GM18505 (cell line): ENCODE measurements at regions not wholly inside any gene's neighbourhood (a gene's known extent, or its start where the extent isn't known, plus 50 kb on each side); places are given as distances from the start of the nearest gene placed in this dataset.

Experiments used
- ATAC-seq: cut with Tn5 transposase; IDR thresholded peaks from one replicate; pipeline ENCODE4 v1.9.1; 2021; ENCODE audit not compliant: unreplicated experiment
- POLR2A ChIP-seq: IDR thresholded peaks from 4 replicates; pipeline ENCODE4 v1.6.1; 2011; ENCODE audit warnings: borderline replicate concordance; ENCODE audit not compliant: insufficient read depth, insufficient read length; ENCODE audit errors: extremely low read depth

DNA sequence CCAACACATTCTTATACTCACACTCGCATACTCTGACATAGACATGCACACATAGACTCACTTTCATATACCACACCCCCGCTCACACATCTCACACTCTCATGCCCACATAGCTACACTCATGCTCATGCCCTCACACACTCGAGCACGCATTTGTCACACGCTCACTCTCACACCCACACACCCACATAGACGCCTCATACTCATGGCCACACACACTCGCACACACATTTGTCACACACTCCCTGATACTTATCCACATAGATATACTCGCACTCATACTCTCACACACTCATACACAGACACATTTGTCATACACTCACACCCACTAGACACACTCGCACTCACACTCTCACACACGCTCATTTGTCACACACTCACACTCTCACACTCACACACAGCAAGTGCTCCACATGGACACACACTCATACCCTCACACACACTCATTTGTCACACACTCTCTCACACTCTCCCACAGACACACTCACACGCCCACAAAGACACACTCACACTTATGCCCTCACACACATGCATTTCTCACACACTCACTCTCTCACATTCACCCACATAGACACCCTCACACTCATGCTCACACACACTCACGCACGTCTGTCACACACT, 50.9 kb downstream of the TNP1 start:
- no peak for ATAC-seq
- TF ChIP-seq POLR2A: no peak

DNA sequence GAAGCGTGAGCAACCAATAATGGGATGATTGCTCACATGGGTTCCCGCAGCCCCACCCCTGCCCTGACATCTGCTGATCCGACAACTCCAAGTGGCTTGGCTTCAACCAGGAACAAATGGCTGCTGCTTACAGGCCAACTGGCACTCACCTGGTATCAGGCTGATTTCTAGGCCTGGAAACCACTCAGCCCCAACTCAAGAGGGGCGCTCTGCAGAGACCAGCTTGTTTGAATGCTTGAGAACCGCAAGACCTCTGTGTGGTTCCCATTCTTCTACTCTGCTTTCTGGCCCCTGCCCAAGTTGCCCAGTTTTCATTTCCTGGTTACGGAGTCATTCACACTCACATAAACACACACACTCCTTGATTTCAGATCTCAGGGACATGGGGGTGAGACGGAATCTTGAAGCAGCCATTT, 52.0 kb downstream of the TNP1 start:
- ATAC-seq: no peak
- TF ChIP-seq POLR2A: no peak

DNA sequence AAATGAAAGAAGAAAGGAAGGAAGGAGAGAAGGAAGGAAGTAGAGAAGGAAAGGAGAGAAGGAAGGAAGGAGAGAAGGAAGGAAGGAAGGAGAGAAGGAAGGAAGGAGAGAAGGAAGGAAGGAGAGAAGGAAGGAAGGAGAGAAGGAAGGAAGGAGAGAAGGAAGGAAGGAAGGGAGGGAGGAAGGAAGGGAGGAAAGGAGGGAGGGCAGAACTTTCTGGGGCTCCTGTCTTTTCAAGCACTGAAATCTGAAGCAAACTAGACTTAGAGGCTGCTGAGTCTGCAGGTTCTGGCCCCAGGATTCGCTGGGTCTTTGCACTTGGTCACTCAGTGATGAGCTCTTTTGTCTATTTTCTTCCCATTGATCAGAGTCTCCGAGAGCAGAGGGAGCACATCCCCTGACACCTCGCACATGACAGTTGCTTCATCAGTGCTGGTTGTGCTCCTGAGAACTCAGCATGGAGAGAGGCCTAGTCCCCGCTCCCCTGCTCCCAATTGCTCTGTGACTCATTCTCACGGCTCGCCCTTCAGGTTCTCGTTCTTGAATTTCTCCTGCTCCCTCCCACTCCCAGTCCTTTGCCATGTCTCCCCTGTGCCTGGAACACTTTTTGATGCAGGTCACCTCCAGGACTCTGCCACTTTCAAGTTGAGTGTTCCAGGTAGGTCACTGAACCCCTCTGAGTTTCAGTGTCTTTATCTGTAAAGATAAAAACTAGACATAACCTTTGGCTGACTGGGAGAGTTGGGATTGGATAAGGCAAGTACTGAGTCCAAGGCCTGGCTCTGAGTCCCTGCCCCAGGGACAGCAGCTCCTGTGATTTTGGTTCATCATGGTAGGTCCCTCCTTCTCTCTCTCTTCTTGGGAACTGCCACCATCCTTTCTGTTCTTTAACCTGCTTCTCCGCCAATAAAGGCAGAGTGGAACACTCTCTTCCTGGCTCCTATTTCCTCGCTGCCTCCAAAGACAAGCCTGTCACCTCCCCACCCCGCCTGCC, 55.2 kb downstream of the TNP1 start:
- no peak for ATAC-seq
- TF ChIP-seq POLR2A: no peak

DNA sequence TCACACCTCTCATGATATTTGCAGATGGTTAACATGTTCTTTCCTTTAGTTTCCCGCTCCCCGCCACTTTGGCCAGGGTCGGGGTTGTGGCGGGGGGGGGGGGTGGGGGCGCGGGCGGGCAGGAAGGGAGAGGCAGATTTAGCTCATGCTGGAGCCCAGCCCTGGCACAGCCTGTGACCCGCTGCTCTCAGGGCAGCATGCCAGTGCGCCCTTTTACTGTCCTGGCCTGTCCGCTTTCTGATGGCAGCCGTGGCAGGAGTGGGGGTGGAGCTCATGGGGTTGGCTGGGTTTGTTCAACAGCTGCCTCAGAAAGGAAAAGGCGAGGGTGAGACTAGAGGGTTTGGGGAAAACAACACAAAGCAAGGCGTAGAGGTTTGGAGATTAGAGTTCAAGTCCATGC, 56.1 kb downstream of the TNP1 start:
- no peak for ATAC-seq
- TF ChIP-seq POLR2A: no peak

DNA sequence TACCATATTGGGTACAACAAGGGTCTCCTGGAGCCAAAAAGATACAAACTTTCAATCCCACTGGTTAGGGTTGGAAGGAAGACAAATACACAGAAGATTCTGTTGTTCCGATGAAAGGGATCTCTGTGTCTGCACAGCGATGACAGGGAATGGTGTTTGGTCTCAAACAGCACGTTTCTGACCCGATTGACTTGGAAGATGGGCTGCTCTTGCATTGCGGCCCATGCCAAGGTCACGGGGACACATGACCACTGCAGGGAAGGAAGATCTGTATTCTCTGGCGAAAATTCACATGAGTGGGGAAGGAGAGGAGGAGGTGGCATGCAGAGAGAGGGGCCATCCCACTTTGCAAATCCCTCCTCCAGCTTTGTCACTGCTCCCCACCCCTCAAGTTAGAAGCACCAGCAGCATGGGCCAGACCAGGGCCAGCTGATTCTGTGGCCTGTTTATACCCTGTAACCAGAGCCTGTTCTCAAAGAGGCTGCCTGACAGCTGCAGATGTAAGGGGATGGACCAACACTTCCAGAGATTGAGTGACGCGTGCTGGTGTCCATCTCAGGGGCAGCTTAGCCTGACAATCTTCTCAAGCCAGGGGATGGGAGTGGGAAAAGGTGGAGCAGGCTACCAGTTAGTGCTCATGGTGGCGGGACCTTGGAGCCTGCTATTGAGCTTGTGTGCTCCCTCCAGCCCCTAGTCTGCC, 57.2 kb downstream of the TNP1 start:
- no peak for ATAC-seq

DNA sequence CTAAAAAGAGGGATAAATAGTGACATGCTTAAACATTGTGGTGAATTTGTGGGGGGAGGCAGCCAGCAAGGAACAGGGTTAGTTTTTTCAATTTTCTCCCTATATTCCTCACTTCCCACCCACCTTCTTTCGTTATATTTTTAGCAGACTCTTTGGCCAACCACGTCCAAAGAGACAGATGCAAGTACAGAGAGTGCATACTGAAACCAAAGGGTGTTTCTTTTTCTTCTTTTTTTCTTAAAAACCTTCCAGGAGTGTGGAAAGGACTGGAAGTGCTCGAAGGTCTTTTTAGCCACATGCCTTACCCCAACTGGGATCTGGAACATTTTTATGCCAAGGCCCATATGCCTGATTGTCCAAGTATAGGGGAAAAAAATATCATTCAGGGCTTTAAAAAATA, 59.0 kb downstream of the TNP1 start:
- TF ChIP-seq POLR2A: no peak
- ATAC-seq: no peak

More for the DNA sequence above, 57.2 kb downstream of the TNP1 start:
- no peak for TF ChIP-seq POLR2A

DNA sequence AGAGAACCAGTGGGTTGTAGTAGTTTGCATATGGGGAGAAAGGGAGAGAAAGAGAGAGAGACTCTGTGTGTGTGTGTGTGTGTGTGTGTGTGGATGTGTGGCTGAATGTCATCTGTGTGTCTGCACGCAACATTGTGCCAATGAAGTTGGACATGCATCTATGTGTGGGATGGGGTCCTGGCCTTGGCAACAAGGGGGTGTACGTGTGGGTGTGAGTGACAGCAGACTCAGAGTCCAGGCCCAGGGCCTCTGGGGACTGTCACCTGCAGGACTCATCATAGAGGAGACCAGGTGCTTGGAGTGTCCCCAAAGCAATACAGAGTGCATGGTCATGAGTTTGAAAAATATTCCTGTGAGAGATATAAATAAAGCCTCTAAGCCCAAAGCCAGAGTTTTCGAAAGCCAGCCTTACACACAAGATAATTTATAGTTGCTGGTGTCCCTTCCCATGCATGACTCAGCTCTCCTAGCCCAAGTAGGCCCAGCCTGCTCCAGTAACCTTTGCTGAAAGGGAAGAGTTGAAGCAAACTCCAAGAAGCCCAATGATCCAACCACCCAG, 59.9 kb downstream of the TNP1 start:
- no peak for TF ChIP-seq POLR2A
- ATAC-seq: no peak

DNA sequence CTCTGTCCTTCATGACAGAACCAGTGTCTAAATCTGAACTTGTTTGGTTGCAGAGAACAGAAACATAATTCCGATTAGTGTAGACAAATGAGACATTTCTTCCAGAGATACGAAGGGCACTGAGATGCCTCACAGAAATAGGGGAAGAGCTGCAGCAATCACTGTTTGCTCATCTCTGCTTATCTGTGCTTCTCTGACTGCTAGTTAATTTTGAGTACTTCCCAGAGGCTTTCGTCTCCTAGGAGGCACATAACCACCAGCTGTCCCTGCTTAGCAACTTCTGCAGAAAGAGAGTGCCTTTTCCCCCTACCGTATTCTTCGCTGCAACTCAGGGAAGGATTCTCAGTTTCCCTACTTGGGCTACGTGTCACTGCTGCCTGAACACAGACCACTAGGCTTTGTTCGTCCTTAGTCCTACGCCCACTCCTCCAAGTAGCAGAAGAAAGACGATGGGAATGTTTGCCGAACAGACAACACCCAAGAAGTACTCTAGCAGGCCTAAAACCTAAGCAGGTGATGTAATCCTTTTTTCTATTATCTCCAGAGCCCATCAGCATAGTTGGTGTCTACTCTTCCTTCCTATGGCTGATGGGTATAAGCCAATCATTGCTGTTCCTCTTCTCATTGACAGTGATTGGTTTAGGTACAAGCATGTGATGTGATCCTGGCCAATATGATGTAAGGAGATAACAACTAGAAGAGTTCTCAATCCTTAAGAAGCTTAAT, 63.6 kb downstream of the TNP1 start:
- TF ChIP-seq POLR2A: no peak
- ATAC-seq: no peak

DNA sequence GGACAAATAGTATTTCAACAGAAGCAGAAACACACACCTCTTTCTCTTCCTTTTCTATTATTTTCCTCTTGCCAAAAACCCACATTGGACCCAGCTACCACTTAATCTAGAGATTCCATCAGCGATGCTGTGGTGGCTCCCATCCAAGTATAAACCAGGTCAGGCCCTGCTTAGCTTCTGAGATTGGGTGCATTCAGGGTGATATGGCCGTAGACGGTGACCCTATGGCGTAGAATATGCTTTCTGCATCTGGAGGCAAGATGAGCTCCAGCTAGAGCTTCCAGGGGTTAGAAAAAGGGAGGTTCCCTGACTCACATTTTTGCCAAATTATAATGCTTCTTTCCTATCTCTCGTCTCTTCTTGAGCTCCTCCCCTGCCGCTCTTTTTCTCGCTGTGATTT, 66.5 kb downstream of the TNP1 start:
- TF ChIP-seq POLR2A: no peak
- no peak for ATAC-seq

DNA sequence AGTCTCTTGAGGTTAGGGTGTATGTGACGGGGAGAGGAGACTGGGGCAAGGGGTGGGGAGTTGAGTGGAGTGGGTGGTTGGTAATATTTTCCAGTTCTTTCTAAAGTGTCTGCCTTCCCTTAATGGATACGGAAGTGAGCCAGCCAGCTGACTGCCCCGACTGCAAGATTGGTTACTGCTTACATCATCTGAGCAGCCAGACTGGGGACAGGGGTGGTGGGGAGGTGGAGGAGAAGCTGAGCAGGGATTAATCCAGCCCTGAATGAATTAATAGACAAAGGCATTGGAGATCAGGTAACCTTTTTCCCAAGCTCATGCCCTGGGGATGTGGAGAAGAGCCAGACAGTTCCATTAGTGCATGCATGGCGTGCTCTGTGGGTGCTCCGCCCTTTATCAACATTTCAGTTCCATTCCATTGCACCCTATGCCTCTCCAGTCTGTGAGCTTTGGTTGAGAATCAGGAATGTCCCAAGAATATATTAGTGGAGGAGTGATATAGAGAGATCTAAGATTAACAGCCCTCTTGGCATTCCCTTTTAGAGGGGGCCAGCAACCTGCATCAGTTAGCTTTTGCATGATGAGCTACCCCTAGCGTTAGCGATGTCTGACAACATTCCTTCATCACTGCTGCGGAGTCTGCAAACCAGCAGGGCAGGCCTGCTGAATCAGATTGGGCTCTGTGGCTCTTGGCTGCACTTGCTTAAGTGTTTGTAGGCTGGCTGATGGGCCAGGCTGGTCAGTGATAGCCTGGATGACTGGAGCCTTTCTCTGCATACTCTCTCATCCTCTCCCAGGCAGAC, 67.4 kb downstream of the TNP1 start:
- TF ChIP-seq POLR2A: no peak
- no peak for ATAC-seq

DNA sequence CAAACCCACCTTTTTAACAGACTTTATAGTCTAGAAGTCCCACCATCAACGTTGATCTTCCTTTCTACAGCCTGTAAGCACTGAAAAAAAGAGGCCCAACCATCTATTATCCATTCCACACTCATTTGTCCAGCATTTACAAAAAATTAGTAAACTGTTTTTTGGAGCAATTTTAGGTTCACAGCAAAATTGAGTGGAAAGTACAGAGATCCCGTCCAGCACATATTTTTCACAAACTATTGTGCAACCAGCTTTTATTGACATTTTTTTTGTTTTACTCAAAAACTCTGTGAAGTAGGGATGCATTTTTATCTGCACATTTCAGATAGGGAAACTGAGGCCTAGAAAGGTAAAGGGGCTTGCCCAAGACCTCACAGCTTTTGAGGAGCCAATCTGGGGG, 68.6 kb downstream of the TNP1 start:
- ATAC-seq: no peak
- TF ChIP-seq POLR2A: no peak

DNA sequence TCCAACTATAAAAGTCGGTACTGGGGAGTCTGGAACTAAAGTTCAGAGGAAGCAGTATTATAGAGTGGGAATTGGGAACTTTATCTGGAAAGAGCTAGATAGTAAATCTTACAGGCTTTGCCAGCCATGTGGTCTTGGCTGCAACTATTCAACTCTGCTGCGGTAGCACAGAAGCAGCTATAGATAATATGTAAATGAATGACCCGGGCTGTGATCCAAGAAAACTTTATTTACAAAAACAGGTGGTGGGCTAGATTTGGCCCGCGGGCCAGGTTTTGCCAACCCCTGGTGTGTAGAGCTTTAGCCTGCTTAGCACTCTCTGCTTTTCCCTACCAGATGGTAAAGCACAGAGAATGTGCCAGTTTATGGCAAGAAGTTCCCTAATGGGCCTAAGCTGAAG, 70.8 kb downstream of the TNP1 start:
- ATAC-seq: no peak

More for the DNA sequence above, 70.8 kb downstream of the TNP1 start:
- no peak for TF ChIP-seq POLR2A
